RWPE2 (cell line): ENCODE measurements at regions not wholly inside any gene's neighbourhood (a gene's known extent, or its start where the extent isn't known, plus 50 kb on each side); places are given as distances from the start of the nearest gene placed in this dataset.

Source experiments
- ATAC-seq: fragments of 200-7000 bp; cut with Tn5 transposase; 3 replicates; pipeline ENCODE4 v1.9.1; 2021; ENCODE audit warnings: low read depth
- DNase-seq: peaks from one replicate; pipeline ENCODE4 v3.0.0-alpha.2; 2020; ENCODE audit warnings: low spot score
- H3K27ac ChIP-seq: fragments of 450-650 bp; 2 replicates; pipeline ENCODE4 v1.5.1; 2017; ENCODE audit warnings: mild to moderate bottlenecking; ENCODE audit not compliant: poor library complexity, severe bottlenecking
- H3K27me3 ChIP-seq: fragments of 250-450 bp; sonication (Bioruptor Pico); 2 replicates; pipeline ENCODE4 v1.5.1; 2021; ENCODE audit warnings: mild to moderate bottlenecking, moderate library complexity; ENCODE audit not compliant: insufficient read depth, poor library complexity, severe bottlenecking
- H3K36me3 ChIP-seq: fragments of 250-450 bp; sonication (Bioruptor Pico); 2 replicates; pipeline ENCODE4 v1.5.1; 2020; ENCODE audit warnings: low read depth, mild to moderate bottlenecking, moderate library complexity
- H3K4me1 ChIP-seq: fragments of 250-450 bp; sonication (Bioruptor Pico); 2 replicates; pipeline ENCODE4 v1.5.1; 2021; ENCODE audit warnings: mild to moderate bottlenecking, moderate library complexity; ENCODE audit not compliant: insufficient read depth, poor library complexity, severe bottlenecking
- H3K4me3 ChIP-seq: fragments of 250-450 bp; sonication (Bioruptor Pico); 2 replicates; pipeline ENCODE4 v1.5.1; 2021; ENCODE audit warnings: mild to moderate bottlenecking, moderate library complexity; ENCODE audit not compliant: severe bottlenecking
- H3K9me3 ChIP-seq: fragments of 250-450 bp; sonication (Bioruptor Pico); 2 replicates; pipeline ENCODE4 v1.5.1; 2021; ENCODE audit warnings: mild to moderate bottlenecking, moderate library complexity; ENCODE audit not compliant: severe bottlenecking
- CTCF ChIP-seq: fragments of 450-650 bp; IDR thresholded peaks from one replicate; pipeline ENCODE4 v1.5.1; 2017; ENCODE audit warnings: mild to moderate bottlenecking, moderate library complexity; ENCODE audit not compliant: poor library complexity, severe bottlenecking

- TF ChIP-seq CTCF, result no peak
- Histone ChIP-seq H3K27ac (no peak overlapping the region), H3K4me3 (no peak overlapping the region), H3K9me3 (no peaks in the 10 kb centered on the region), H3K27me3 (no peaks in the 10 kb centered on the region), H3K4me1 (peaks cover 11% of the 10 kb centered on the region), H3K36me3 (no peaks in the 10 kb centered on the region)
- ATAC-seq (0 out of 3 replicates have a peak, but pooled peaks have one; percentile 4), DNase-seq (no peak)
Observed at GRCh38 chr20:48146877-48147276, 361.6 kb upstream of the SULF2 start.

- no peak for TF ChIP-seq CTCF
Observed at GRCh38 chr20:48146308-48146707, 361.0 kb upstream of the SULF2 start.

GRCh38 chr20:48143435-48144081 lies 358.3 kb upstream of the SULF2 start:
- no peak overlapping the region for H3K4me3 ChIP-seq
- TF ChIP-seq CTCF, result no peak
- H3K36me3 ChIP-seq, result no peaks in the 10 kb centered on the region
- no peak overlapping the region for H3K27ac ChIP-seq
- peaks cover 24% of the 10 kb centered on the region for H3K4me1 ChIP-seq
- DNase-seq, result no peak
- no peaks in the 10 kb centered on the region for H3K27me3 ChIP-seq
- ATAC-seq, result no peak
- no peaks in the 10 kb centered on the region for H3K9me3 ChIP-seq

More at GRCh38 chr20:48146308-48146707, 361.0 kb upstream of the SULF2 start:
- no peak overlapping the region for H3K4me3 ChIP-seq
- DNase-seq, result no peak
- ATAC-seq, result no peak
- no peaks in the 10 kb centered on the region for H3K27me3 ChIP-seq
- peaks cover 11% of the 10 kb centered on the region for H3K4me1 ChIP-seq
- no peaks in the 10 kb centered on the region for H3K9me3 ChIP-seq
- H3K27ac ChIP-seq, result no peak overlapping the region
- no peaks in the 10 kb centered on the region for H3K36me3 ChIP-seq

DNA sequence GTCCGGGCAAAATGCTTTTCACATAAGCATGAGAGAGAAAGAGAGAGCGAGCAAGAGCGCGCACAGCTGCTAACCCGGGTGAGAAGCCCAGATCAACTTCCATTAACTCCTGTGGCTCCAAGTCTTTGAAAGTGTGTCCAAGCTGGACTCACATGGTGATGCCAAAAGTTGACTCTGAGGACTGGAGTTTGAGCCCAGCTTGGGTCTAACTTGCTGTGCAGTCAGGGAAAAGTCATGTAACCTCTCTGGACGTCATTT lies 357.2 kb upstream of the SULF2 start:
- DNase-seq, result no peak
- Histone ChIP-seq H3K36me3 (no peaks in the 10 kb centered on the region), H3K9me3 (no peaks in the 10 kb centered on the region), H3K27me3 (no peaks in the 10 kb centered on the region), H3K4me3 (no peak overlapping the region), H3K4me1 (peaks cover 24% of the 10 kb centered on the region), H3K27ac (no peak overlapping the region)
- no peak for TF ChIP-seq CTCF
- no peak for ATAC-seq

GRCh38 chr20:48141660-48142515 lies 356.6 kb upstream of the SULF2 start:
- H3K36me3 ChIP-seq, result no peaks in the 10 kb centered on the region
- DNase-seq (no peak), ATAC-seq (no peak)
- H3K9me3 ChIP-seq, result no peaks in the 10 kb centered on the region
- H3K27ac ChIP-seq, result no peak overlapping the region
- TF ChIP-seq CTCF, result no peak
- peaks cover 21% of the 10 kb centered on the region for H3K4me1 ChIP-seq
- H3K27me3 ChIP-seq, result no peaks in the 10 kb centered on the region
- no peak overlapping the region for H3K4me3 ChIP-seq
